ENCODE measurements at regions not wholly inside any gene's neighbourhood (a gene's known extent, or its start where the extent isn't known, plus 50 kb on each side); places are given as distances from the start of the nearest gene placed in this dataset.
"Not testable (repeated sequence)": the region's sequence is repeated elsewhere in the genome, so short reads cannot be mapped to it uniquely, and the experiment has no call there.

DNA sequence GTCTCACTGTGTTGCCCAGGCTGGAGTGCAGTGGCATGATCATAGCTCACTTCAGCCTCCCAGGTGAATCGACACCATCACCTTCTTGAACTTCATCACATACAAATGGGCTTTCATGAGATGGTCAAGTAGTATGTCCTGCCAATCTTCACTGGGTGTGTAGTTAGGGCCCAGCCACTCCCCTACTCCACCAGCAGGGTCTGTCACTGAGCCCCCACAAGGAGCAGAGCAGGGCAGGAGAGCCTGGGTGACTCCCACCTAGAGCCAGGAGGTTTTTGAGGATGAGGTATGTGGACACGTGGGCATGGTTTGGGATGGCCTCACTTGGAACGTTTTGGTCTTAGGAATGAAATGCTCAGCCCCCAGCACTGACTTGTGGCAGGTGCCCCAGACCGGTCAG lies 4037.7 kb upstream of the TPTE start:
- DNase-seq (ENCODE audit: low read depth), result not testable (repeated sequence)

DNA sequence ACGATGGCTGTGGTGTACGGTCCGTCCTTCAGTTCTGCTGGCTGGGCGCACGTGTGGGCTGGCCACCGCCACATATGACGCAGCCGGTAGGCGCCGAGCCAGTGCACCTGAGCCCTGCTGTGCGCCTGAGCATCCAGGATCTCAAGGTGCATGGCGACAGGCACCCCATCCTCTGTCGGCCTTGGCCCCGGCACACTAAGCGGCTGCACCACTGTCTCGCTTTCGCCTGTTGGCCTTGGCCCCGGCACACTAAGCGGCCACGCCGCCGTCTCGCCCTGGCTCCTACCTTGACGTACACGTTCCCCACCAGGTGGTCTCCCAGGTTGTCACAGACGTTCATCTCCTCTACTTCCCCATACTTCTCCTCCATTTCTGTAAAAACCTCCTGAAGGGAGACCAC lies 4034.6 kb upstream of the TPTE start:
- not testable (repeated sequence) for DNase-seq (ENCODE audit: low read depth)

- not testable (repeated sequence) for DNase-seq (ENCODE audit: low read depth)
Observed at GRCh38 chr21:6492691-6493090, 4028.7 kb upstream of the TPTE start.

- DNase-seq (ENCODE audit: low read depth), result not testable (repeated sequence)
Observed at GRCh38 chr21:6493957-6494356, 4027.4 kb upstream of the TPTE start.

GRCh38 chr21:6496356-6496755 lies 4025.0 kb upstream of the TPTE start:
- not testable (repeated sequence) for DNase-seq (ENCODE audit: low read depth)

GRCh38 chr21:6498716-6499115 lies 4022.7 kb upstream of the TPTE start:
- DNase-seq (ENCODE audit: low read depth), result peak; percentile 18

DNA sequence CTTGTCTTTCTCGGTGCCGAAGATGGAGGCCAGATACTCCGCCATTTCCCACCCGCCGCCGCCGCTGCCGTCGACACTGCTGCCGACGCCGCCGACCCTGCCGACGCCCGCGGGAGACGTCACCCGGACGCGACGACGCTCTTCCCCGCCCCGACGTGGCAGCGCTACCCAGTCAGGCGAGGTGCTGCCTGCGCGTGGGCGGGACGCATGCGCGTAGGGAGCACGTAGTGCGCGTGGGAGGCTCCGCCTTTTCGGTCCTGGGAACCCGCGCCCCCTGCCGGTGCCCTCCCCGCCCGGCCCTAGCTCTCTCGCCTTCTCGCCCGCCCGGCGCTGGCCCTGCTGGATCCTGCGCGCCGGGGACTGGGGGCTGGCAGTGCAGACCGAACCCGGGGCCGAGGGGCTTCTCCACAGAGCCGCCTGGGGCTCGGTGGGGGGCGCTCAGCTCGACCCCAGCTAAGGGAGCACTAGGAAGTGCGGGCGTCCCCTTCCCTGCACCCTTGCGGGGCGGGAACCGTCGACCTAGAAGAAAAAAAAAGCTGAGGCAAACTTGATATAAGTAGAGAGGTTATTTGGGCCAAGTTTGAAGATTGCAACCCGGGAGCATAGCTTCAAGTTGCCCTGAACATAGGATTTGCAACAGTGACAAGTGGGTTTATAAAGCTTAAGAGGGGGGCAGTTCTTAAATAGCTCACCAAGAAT lies 4022.1 kb upstream of the TPTE start:
- DNase-seq (ENCODE audit: low read depth), result not testable (repeated sequence)

- not testable (repeated sequence) for DNase-seq (ENCODE audit: low read depth)
Observed at GRCh38 chr21:6499866-6500265, 4021.5 kb upstream of the TPTE start.

DNA sequence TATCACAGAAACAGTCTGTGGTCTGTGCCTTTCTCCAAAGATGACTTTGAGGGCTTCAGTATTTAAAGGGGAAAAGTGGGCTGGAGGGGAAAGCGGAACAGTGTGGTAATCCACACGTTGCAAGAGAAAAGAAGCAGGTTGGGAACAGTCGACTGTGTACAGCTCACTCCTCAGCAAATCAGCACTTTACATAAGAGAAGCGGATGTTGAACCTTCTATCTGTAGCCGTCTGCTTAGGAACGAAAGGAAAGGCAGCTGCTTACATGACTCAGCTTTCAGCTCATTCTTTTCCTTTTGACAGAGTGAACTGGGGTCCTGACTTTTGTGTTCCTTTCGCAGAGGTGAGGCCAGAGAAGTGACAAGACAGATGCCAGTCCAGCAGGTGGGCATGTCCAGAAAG lies 4020.7 kb upstream of the TPTE start:
- DNase-seq (ENCODE audit: low read depth), result not testable (repeated sequence)

- not testable (repeated sequence) for DNase-seq (ENCODE audit: low read depth)
Observed at GRCh38 chr21:6506167-6506894, 4015.1 kb upstream of the TPTE start.

DNA sequence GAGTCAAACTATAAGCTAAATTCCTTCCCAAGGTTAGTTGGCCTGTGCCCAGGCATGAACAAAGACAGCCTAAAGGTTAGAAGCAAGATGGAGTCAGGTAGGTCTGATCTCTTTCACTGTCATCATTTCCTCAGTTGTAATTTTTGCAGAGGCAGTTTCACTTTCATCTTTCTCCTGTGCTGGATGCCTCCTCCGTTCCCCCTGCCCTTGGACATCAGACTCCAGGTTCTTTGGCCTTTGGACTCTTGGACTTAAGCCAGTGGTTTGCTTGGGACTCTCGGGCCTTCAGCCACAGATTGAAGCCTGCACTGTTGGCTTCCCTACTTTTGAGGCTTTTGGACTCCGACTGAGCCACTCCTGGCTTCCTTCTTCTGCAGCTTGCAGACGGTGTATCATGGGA lies 4013.8 kb upstream of the TPTE start:
- not testable (repeated sequence) for DNase-seq (ENCODE audit: low read depth)

DNA sequence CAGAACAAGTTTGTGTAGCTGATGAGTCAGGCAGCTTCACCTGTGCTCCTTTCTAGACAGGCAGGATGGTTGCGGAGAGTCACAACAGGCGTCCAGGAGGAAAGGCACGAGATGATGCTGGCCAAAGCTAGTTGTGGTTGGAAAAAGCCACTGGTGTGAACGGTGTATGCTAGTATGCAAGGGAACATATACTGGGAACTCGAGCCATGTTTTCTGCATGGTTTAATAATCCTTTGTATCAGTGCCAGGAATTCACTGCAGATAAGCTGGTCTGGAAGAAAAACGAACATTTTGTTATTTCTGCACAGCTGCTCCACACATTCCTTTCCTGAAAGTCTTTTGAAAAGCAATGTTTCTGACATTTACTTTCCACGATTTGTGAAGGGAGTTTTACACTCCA lies 3999.6 kb upstream of the TPTE start:
- DNase-seq (ENCODE audit: low read depth), result not testable (repeated sequence)

- DNase-seq (ENCODE audit: low read depth), result not testable (repeated sequence)
Observed at GRCh38 chr21:6526213-6526612, 3995.2 kb upstream of the TPTE start.

- DNase-seq (ENCODE audit: low read depth), result not testable (repeated sequence)
Observed at GRCh38 chr21:6530655-6531054, 3990.7 kb upstream of the TPTE start.

GRCh38 chr21:6533261-6533660 lies 3988.1 kb upstream of the TPTE start:
- not testable (repeated sequence) for DNase-seq (ENCODE audit: low read depth)

GRCh38 chr21:6538320-6538719 lies 3983.1 kb upstream of the TPTE start:
- DNase-seq (ENCODE audit: low read depth), result not testable (repeated sequence)

GRCh38 chr21:6539688-6540087 lies 3981.7 kb upstream of the TPTE start:
- not testable (repeated sequence) for DNase-seq (ENCODE audit: low read depth)

GRCh38 chr21:6541036-6541435 lies 3980.3 kb upstream of the TPTE start:
- not testable (repeated sequence) for DNase-seq (ENCODE audit: low read depth)

DNA sequence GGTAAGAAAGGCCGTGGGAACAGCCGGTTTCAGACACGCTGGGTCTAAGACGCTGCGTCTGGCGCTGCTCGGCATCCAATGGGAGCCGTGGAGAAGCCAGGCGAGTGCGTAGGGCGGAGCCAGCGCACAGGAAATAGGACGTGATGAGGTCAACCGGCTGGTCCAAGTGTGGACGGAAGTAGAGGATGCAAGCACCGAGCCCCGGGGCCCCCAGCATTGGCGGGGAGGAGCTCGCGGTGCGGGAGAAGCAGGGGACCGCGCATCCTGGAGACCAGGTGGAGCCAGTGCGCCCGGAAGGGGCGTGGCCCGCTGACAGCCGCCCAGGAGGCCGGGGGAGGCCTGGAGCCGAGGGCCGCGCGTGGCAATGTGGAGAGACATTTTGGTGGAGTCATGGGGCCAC lies 3976.1 kb upstream of the TPTE start:
- DNase-seq (ENCODE audit: low read depth), result not testable (repeated sequence)

GRCh38 chr21:6551045-6551444 lies 3970.3 kb upstream of the TPTE start:
- not testable (repeated sequence) for DNase-seq (ENCODE audit: low read depth)

- DNase-seq (ENCODE audit: low read depth), result not testable (repeated sequence)
Observed at GRCh38 chr21:6553505-6554376, 3967.6 kb upstream of the TPTE start.

DNA sequence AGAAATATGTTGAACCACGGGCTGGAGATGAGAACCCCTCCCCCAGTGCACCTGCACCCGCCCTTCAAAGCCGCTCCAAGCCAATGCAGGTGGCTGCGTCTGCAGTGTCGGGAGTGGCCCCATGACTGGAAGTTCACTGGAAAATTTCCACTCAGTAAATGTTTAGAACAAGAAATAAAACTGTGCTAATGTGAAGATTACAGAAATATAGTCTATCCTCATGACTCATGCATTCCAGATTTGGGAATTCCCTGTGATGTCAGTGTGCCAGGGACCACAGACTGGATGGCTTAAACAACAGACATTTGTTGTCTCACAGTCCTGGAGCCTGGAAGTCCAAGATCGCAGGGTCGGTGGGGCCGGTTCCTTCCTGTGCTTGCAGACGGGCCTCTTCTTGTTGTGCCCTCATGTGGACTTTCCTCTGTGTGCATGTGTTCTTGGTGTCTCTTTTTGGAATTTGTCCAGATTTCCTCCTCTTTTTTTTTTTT lies 3967.0 kb upstream of the TPTE start:
- DNase-seq (ENCODE audit: low read depth), result not testable (repeated sequence)

Data from CMK (cell line).